ENCODE measurements at regions not wholly inside any gene's neighbourhood (a gene's known extent, or its start where the extent isn't known, plus 50 kb on each side); places are given as distances from the start of the nearest gene placed in this dataset.

- Histone ChIP-seq H3K79me2 (ENCODE audit: low read depth) (no peaks in the 10 kb centered on the region), H3F3A (ENCODE audit: insufficient read depth, low read depth) (no peaks in the 10 kb centered on the region), H2AFZ (no peak overlapping the region), H3K36me3 (ENCODE audit: low read depth) (no peaks in the 10 kb centered on the region), H3K9me3 (ENCODE audit: insufficient read depth, low read depth) (no peaks in the 10 kb centered on the region), H3K27ac (no peak overlapping the region), H3K4me3 (no peak overlapping the region), H3K4me1 (replicated peaks; ENCODE audit: insufficient read depth) (no peaks in the 10 kb centered on the region), H3K4me2 (no peak overlapping the region), H3K27me3 (ENCODE audit: insufficient read depth, low read depth) (no peaks in the 10 kb centered on the region), H4K20me1 (ENCODE audit: insufficient read depth) (no peaks in the 10 kb centered on the region), H3K9me2 (ENCODE audit: insufficient read depth) (no peaks in the 10 kb centered on the region)
- ChIA-PET CTCF (no interaction called here), POLR2A (ENCODE audit: unreplicated experiment) (no interaction called here)
- BruUV-seq (replicated peaks), result no TSS peak
- no peak for DNase-seq
- TF ChIP-seq, protein P1, sequence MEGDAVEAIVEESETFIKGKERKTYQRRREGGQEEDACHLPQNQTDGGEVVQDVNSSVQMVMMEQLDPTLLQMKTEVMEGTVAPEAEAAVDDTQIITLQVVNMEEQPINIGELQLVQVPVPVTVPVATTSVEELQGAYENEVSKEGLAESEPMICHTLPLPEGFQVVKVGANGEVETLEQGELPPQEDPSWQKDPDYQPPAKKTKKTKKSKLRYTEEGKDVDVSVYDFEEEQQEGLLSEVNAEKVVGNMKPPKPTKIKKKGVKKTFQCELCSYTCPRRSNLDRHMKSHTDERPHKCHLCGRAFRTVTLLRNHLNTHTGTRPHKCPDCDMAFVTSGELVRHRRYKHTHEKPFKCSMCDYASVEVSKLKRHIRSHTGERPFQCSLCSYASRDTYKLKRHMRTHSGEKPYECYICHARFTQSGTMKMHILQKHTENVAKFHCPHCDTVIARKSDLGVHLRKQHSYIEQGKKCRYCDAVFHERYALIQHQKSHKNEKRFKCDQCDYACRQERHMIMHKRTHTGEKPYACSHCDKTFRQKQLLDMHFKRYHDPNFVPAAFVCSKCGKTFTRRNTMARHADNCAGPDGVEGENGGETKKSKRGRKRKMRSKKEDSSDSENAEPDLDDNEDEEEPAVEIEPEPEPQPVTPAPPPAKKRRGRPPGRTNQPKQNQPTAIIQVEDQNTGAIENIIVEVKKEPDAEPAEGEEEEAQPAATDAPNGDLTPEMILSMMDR (conservative IDR thresholded peaks at IDR 0.05), result no peak
- no peak for TF ChIP-seq EZH2 (IDR thresholded peaks at IDR 0.05; ENCODE audit: low read depth)
- intact Hi-C loops (cut with micrococcal nuclease; ENCODE audit: unreplicated experiment), result no loop called here
Measured at GRCh38 chr4:134278675-134279074, 77.1 kb upstream of the PABPC4L start.

DNA sequence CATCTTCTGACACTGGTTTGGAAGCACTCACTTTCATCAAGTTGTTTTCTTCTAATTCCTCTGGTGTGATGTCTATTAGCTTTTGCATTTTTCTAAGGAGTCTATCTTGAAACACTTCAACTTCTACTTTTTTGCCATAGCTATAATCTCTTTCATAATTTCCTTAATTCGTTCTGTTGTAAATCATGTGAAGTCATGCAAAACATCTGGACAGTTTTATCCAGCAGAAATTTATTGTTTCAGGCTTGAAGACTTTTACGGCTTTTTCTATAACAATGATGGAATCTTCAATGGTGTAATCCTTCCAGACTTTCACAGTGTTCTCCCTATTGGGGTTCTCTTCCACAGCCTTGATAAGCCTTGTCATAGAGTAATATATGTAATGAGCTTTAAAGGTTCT lies 74.9 kb upstream of the PABPC4L start:
- Histone ChIP-seq H3K27me3 (ENCODE audit: insufficient read depth, low read depth) (no peaks in the 10 kb centered on the region), H3K27ac (no peak overlapping the region), H3K4me2 (no peak overlapping the region), H3F3A (ENCODE audit: insufficient read depth, low read depth) (no peaks in the 10 kb centered on the region), H3K4me3 (no peak overlapping the region), H3K36me3 (ENCODE audit: low read depth) (no peaks in the 10 kb centered on the region), H3K9me3 (ENCODE audit: insufficient read depth, low read depth) (no peaks in the 10 kb centered on the region), H2AFZ (no peak overlapping the region), H4K20me1 (ENCODE audit: insufficient read depth) (no peaks in the 10 kb centered on the region), H3K9me2 (ENCODE audit: insufficient read depth) (no peaks in the 10 kb centered on the region), H3K79me2 (ENCODE audit: low read depth) (no peaks in the 10 kb centered on the region), H3K4me1 (replicated peaks; ENCODE audit: insufficient read depth) (no peaks in the 10 kb centered on the region)
- no peak for TF ChIP-seq EZH2 (IDR thresholded peaks at IDR 0.05; ENCODE audit: low read depth)
- TF ChIP-seq, protein P1 (conservative IDR thresholded peaks at IDR 0.05), result no peak
- CTCF ChIA-PET, result no interaction called here
- no peak for DNase-seq
- POLR2A ChIA-PET (ENCODE audit: unreplicated experiment), result no interaction called here
- BruUV-seq (replicated peaks), result no TSS peak
- intact Hi-C loops (cut with micrococcal nuclease; ENCODE audit: unreplicated experiment), result no loop called here

- Histone ChIP-seq H3F3A (ENCODE audit: insufficient read depth, low read depth) (no peaks in the 10 kb centered on the region), H3K36me3 (ENCODE audit: low read depth) (no peaks in the 10 kb centered on the region), H4K20me1 (ENCODE audit: insufficient read depth) (no peaks in the 10 kb centered on the region), H3K4me2 (no peak overlapping the region), H3K27ac (no peak overlapping the region), H3K79me2 (ENCODE audit: low read depth) (no peaks in the 10 kb centered on the region), H2AFZ (no peak overlapping the region), H3K27me3 (ENCODE audit: insufficient read depth, low read depth) (no peaks in the 10 kb centered on the region), H3K9me2 (ENCODE audit: insufficient read depth) (no peaks in the 10 kb centered on the region), H3K9me3 (ENCODE audit: insufficient read depth, low read depth) (no peaks in the 10 kb centered on the region), H3K4me3 (no peak overlapping the region), H3K4me1 (replicated peaks; ENCODE audit: insufficient read depth) (no peaks in the 10 kb centered on the region)
- no peak for DNase-seq
- CTCF ChIA-PET, result no interaction called here
- intact Hi-C loops (cut with micrococcal nuclease; ENCODE audit: unreplicated experiment), result no loop called here
- POLR2A ChIA-PET (ENCODE audit: unreplicated experiment), result no interaction called here
- TF ChIP-seq, protein P1 (conservative IDR thresholded peaks at IDR 0.05), result no peak
- TF ChIP-seq EZH2 (IDR thresholded peaks at IDR 0.05; ENCODE audit: low read depth), result no peak
- no TSS peak for BruUV-seq (replicated peaks)
Measured at GRCh38 chr4:134260126-134260525, 58.5 kb upstream of the PABPC4L start.
